GM21723 (cell line): ENCODE measurements at regions not wholly inside any gene's neighbourhood (a gene's known extent, or its start where the extent isn't known, plus 50 kb on each side); places are given as distances from the start of the nearest gene placed in this dataset.
"Not testable (repeated sequence)": the region's sequence is repeated elsewhere in the genome, so short reads cannot be mapped to it uniquely, and the experiment has no call there.

ENCODE experiments used
- ATAC-seq: cut with Tn5 transposase; IDR thresholded peaks from one replicate; pipeline ENCODE4 v1.9.1; 2021; ENCODE audit warnings: mild to moderate bottlenecking, moderate library complexity; ENCODE audit not compliant: unreplicated experiment

- ATAC-seq: no peak
These were observed 107.6 kb upstream of the MCHR2 start for GRCh38 chr6:100101644-100102043.

- ATAC-seq: no peak
These were observed 106.8 kb upstream of the MCHR2 start for GRCh38 chr6:100100776-100101175.

- ATAC-seq: no peak
These were observed 105.4 kb upstream of the MCHR2 start for GRCh38 chr6:100099189-100100074.

- ATAC-seq: no peak
These were observed 102.9 kb upstream of the MCHR2 start for GRCh38 chr6:100096936-100097335.

GRCh38 chr6:100096341-100096740 lies 102.3 kb upstream of the MCHR2 start:
- no peak for ATAC-seq

- no peak for ATAC-seq
These were observed 99.4 kb upstream of the MCHR2 start for GRCh38 chr6:100093405-100093804.

- ATAC-seq: no peak
These were observed 94.0 kb upstream of the MCHR2 start for GRCh38 chr6:100088009-100088408.

GRCh38 chr6:100084991-100085364 lies 91.0 kb upstream of the MCHR2 start:
- ATAC-seq: no peak

- ATAC-seq: no peak
These were observed 90.4 kb upstream of the MCHR2 start for GRCh38 chr6:100084316-100084990.

- ATAC-seq: peak; percentile 63
These were observed 84.5 kb upstream of the MCHR2 start for GRCh38 chr6:100078509-100078908.

GRCh38 chr6:100065348-100065747 lies 71.3 kb upstream of the MCHR2 start:
- ATAC-seq: no peak

- ATAC-seq: no peak
These were observed 68.6 kb upstream of the MCHR2 start for GRCh38 chr6:100062621-100063020.

- ATAC-seq: no peak
These were observed 63.9 kb upstream of the MCHR2 start for GRCh38 chr6:100057941-100058340.

GRCh38 chr6:100050550-100050949 lies 56.5 kb upstream of the MCHR2 start:
- ATAC-seq: no peak

GRCh38 chr6:100043961-100044360 lies 49.9 kb upstream of the MCHR2 start:
- ATAC-seq: not testable (repeated sequence)
